H1 (cell line): ENCODE measurements at regions not wholly inside any gene's neighbourhood (a gene's known extent, or its start where the extent isn't known, plus 50 kb on each side); places are given as distances from the start of the nearest gene placed in this dataset.

ENCODE experiments used
- CTCF ChIA-PET: fragments of 300-600 bp; sonication (Branson Sonifier 250); formaldehyde crosslinking; loops from one replicate; lab custom pipeline; 2021; ENCODE audit not compliant: partially characterized antibody; lab: Charles Lee
- POLR2A ChIA-PET: fragments of 300-600 bp; sonication (Branson Sonifier 250); formaldehyde crosslinking; loops from one replicate; lab custom pipeline; 2021; ENCODE audit warnings: inconsistent platforms; ENCODE audit not compliant: partially characterized antibody; lab: Charles Lee
- DNase-seq, 2 experiments: peaks; one replicate each; pipeline versions ENCODE4 v3.0.0 to v3.0.0-alpha.2; 2010 to 2022; ENCODE audit warnings: low spot score in 2 of 2, low read depth in 1 of 2, mixed read lengths in 1 of 2
- FAIRE-seq: peaks from 2 replicates; lab custom pipeline; 2011; peaks lifted over from hg19 to GRCh38; lab: Jason Lieb, UNC
- H2AFZ ChIP-seq: 2 replicates; pipeline ENCODE4 v1.8.1; 2012; ENCODE audit warnings: low read length, inconsistent platforms
- H2AK5ac ChIP-seq: 2 replicates; pipeline ENCODE4 v1.6.1; 2013; ENCODE audit warnings: low read depth, low read length
- H2BK120ac ChIP-seq: replicated peaks from 2 replicates; pipeline ENCODE3; 2013; ENCODE audit warnings: low read depth, low read length, inconsistent platforms
- H2BK12ac ChIP-seq: 2 replicates; pipeline ENCODE4 v1.6.1; 2013; ENCODE audit warnings: low read depth, low read length
- H2BK15ac ChIP-seq: 2 replicates; pipeline ENCODE4 v1.6.1; 2013; ENCODE audit warnings: low read length
- H2BK20ac ChIP-seq: 2 replicates; pipeline ENCODE4 v1.6.1; 2013; ENCODE audit warnings: low read length
- H2BK5ac ChIP-seq: 2 replicates; pipeline ENCODE4 v1.6.1; 2013; ENCODE audit warnings: low read depth, low read length
- H3K14ac ChIP-seq: 2 replicates; pipeline ENCODE4 v1.6.1; 2013; ENCODE audit warnings: inconsistent platforms; ENCODE audit not compliant: insufficient read length
- H3K18ac ChIP-seq: 2 replicates; pipeline ENCODE4 v1.6.1; 2013; ENCODE audit warnings: low read length; ENCODE audit errors: extremely low read depth
- H3K23ac ChIP-seq: 2 replicates; pipeline ENCODE4 v1.6.1; 2013; ENCODE audit warnings: inconsistent platforms; ENCODE audit not compliant: insufficient read length
- H3K23me2 ChIP-seq: 2 replicates; pipeline ENCODE4 v1.6.1; 2013; ENCODE audit warnings: low read depth, low read length
- H3K27ac ChIP-seq: 2 replicates; pipeline ENCODE4 v1.6.1; 2011; ENCODE audit warnings: low read depth, low read length, inconsistent platforms
- H3K27me3 ChIP-seq, 4 experiments: replicated peaks in 1 of 4; 1 replicate in 1 of 4; 2 replicates in 3 of 4; pipeline versions ENCODE4 v1.6.1 to v1.8.1; 2011 to 2013; ENCODE audit warnings: low read length in 3 of 4, mild to moderate bottlenecking in 3 of 4, inconsistent platforms in 2 of 4, mixed read lengths in 2 of 4, moderate library complexity in 1 of 4; ENCODE audit not compliant: control insufficient read depth in 3 of 4, insufficient read depth in 3 of 4; ENCODE audit errors: extremely low read depth in 1 of 4
- H3K36me3 ChIP-seq, 4 experiments: 2 replicates each; pipeline versions ENCODE4 v1.6.1 to v1.8.1; 2011 to 2013; ENCODE audit warnings: mild to moderate bottlenecking in 4 of 4, low read length in 3 of 4, moderate library complexity in 2 of 4, control low read depth in 1 of 4, inconsistent platforms in 1 of 4; ENCODE audit not compliant: insufficient read depth in 4 of 4, control insufficient read depth in 2 of 4
- H3K4ac ChIP-seq: replicated peaks from 2 replicates; pipeline ENCODE3; 2013; ENCODE audit warnings: low read length, low read depth, mixed read lengths, inconsistent platforms; ENCODE audit not compliant: insufficient read length
- H3K4me1 ChIP-seq, 4 experiments: replicated peaks in 1 of 4; 1 replicate in 1 of 4; 2 replicates in 3 of 4; pipeline versions ENCODE4 v1.6.1 to v1.8.1; 2011 to 2013; ENCODE audit warnings: low read length in 3 of 4, inconsistent platforms in 2 of 4, mixed read lengths in 1 of 4; ENCODE audit not compliant: insufficient read depth in 4 of 4, control insufficient read depth in 3 of 4
- H3K4me2 ChIP-seq, 2 experiments: 2 replicates each; pipeline versions ENCODE4 v1.6.1 to v1.8.1; 2011 to 2013; ENCODE audit warnings: low read depth in 2 of 2, low read length in 2 of 2, control low read depth in 1 of 2, inconsistent platforms in 1 of 2, mild to moderate bottlenecking in 1 of 2; ENCODE audit not compliant: insufficient read depth in 1 of 2
- H3K4me3 ChIP-seq, 4 experiments: fragments of 200-600, 300-600 bp in 1 of 4; sonication (generic), shearing (Covaris generic), sonication (Bioruptor Twin) in 1 of 4; 2 replicates each; pipeline versions ENCODE4 v1.5.1 to v1.8.1; 2011 to 2016; ENCODE audit warnings: low read length in 4 of 4, low read depth in 3 of 4, control low read depth in 2 of 4, inconsistent platforms in 2 of 4, mild to moderate bottlenecking in 2 of 4, mixed read lengths in 1 of 4, moderate library complexity in 1 of 4; ENCODE audit not compliant: insufficient read depth in 2 of 4; ENCODE audit errors: extremely low read depth in 1 of 4
- H3K56ac ChIP-seq: replicated peaks from 2 replicates; pipeline ENCODE3; 2013; ENCODE audit warnings: low read depth, mild to moderate bottlenecking, mixed read lengths, low read length, inconsistent platforms; ENCODE audit not compliant: insufficient read length
- H3K79me1 ChIP-seq: 2 replicates; pipeline ENCODE4 v1.6.1; 2013; ENCODE audit warnings: low read depth, low read length, control low read depth
- H3K79me2 ChIP-seq, 2 experiments: 2 replicates each; pipeline versions ENCODE4 v1.6.1 to v1.8.1; 2012 to 2013; ENCODE audit warnings: low read length in 2 of 2, mild to moderate bottlenecking in 2 of 2, inconsistent platforms in 1 of 2; ENCODE audit not compliant: insufficient read depth in 2 of 2, control insufficient read depth in 1 of 2
- H3K9ac ChIP-seq, 4 experiments: replicated peaks in 1 of 4; 1 replicate in 1 of 4; 2 replicates in 3 of 4; pipeline versions ENCODE4 v1.6.1 to v1.8.1; 2011 to 2013; ENCODE audit warnings: low read depth in 3 of 4, low read length in 3 of 4, control low read depth in 2 of 4, mild to moderate bottlenecking in 2 of 4, moderate library complexity in 2 of 4, inconsistent platforms in 1 of 4; ENCODE audit errors: extremely low read depth in 1 of 4
- H3K9me3 ChIP-seq, 2 experiments: 2 replicates each; pipeline versions ENCODE4 v1.6.1 to v1.8.1; 2012 to 2013; ENCODE audit warnings: mild to moderate bottlenecking in 2 of 2, moderate library complexity in 2 of 2, control low read depth in 1 of 2, inconsistent platforms in 1 of 2, low read depth in 1 of 2, low read length in 1 of 2, mixed read lengths in 1 of 2; ENCODE audit not compliant: insufficient read depth in 2 of 2
- H4K20me1 ChIP-seq, 2 experiments: replicated peaks in 1 of 2; 2 replicates each; pipeline versions ENCODE3 to v1.8.1; 2011 to 2013; ENCODE audit warnings: inconsistent platforms in 2 of 2, low read length in 2 of 2, mild to moderate bottlenecking in 1 of 2; ENCODE audit not compliant: insufficient read depth in 2 of 2, control insufficient read depth in 1 of 2
- H4K5ac ChIP-seq: 2 replicates; pipeline ENCODE4 v1.6.1; 2013; ENCODE audit warnings: low read length, low read depth, mixed read lengths, inconsistent platforms; ENCODE audit not compliant: insufficient read length
- H4K8ac ChIP-seq: 2 replicates; pipeline ENCODE4 v1.8.0; 2013; ENCODE audit warnings: mild to moderate bottlenecking, moderate library complexity, low read length, inconsistent platforms; ENCODE audit not compliant: insufficient read depth; ENCODE audit errors: extremely low read depth
- H4K91ac ChIP-seq: replicated peaks from 2 replicates; pipeline ENCODE3; 2013; ENCODE audit warnings: low read length, mixed read lengths, inconsistent platforms; ENCODE audit not compliant: insufficient read length
- SAP30 ChIP-seq: fragments of 300-600 bp; sonication (generic); IDR thresholded peaks from 2 replicates; pipeline ENCODE4 v1.7.1; 2012; ENCODE audit warnings: low read length, moderate library complexity, mild to moderate bottlenecking, inconsistent platforms; ENCODE audit not compliant: insufficient read depth, insufficient replicate concordance
- WGBS, 2 experiments: shearing (Covaris generic) in 1 of 2; methylation state at CpG; one replicate each; pipeline versions ENCODE4 v1.1.6 to v1.1.7; 2013 to 2015; ENCODE audit warnings: low lambda C conversion rate in 2 of 2, mixed read lengths in 2 of 2, inconsistent platforms in 1 of 2, low coverage in 1 of 2, missing lambda C conversion rate in 1 of 2; ENCODE audit not compliant: insufficient replicate concordance in 2 of 2, insufficient coverage in 1 of 2, insufficient read length in 1 of 2; ENCODE audit errors: extremely low coverage in 1 of 2, missing lambda C conversion rate in 1 of 2; 5-methylcytosine and 5-hydroxymethylcytosine counted together

GRCh38 chr6:121760191-121760590 is 324.7 kb downstream of the GJA1 start:
- ChIA-PET CTCF (interaction anchor here (1.3 kb wide), 1 partner anchor 91 kb away, joined by 3 read pairs; no protein-coding TSS in a partner anchor), POLR2A (no interaction called here)
- H3K4me1 ChIP-seq, result no peaks in the 10 kb centered on the region
- no peak overlapping the region for H2BK5ac ChIP-seq
- no peaks in the 10 kb centered on the region for H3K36me3 ChIP-seq
- no peaks in the 10 kb centered on the region for H3K23me2 ChIP-seq
- H3K4me3 ChIP-seq, result no peak overlapping the region
- TF ChIP-seq SAP30, result no peak
- H4K5ac ChIP-seq, result no peak overlapping the region
- H3K79me2 ChIP-seq, result no peaks in the 10 kb centered on the region
- no peak overlapping the region for H3K4me2 ChIP-seq
- H3K4ac ChIP-seq, result no peak overlapping the region
- H2BK15ac ChIP-seq, result no peak overlapping the region
- H3K27ac ChIP-seq, result no peak overlapping the region
- no peaks in the 10 kb centered on the region for H4K20me1 ChIP-seq
- WGBS, 2 experiments, result 76% methylated on average over 11 of the region's 11 CpGs; no CpG with 5 or more reads in 1 of the 2 experiments
- H3K9ac ChIP-seq, result no peak overlapping the region
- no peak overlapping the region for H3K14ac ChIP-seq
- no peak overlapping the region for H3K23ac ChIP-seq
- H3K56ac ChIP-seq, result no peak overlapping the region
- H2AK5ac ChIP-seq, result no peak overlapping the region
- no peak for DNase-seq
- H3K79me1 ChIP-seq, result no peaks in the 10 kb centered on the region
- H4K8ac ChIP-seq, result no peak overlapping the region; the same call in 1 of the 2 replicates
- no peak overlapping the region for H2BK20ac ChIP-seq
- H2BK120ac ChIP-seq, result no peak overlapping the region
- H2AFZ ChIP-seq, result peak overlapping the region; percentile 86; the same call in 1 of the 2 replicates
- no peak overlapping the region for H4K91ac ChIP-seq
- no peak overlapping the region for H3K18ac ChIP-seq
- no peak overlapping the region; the same call in 1 of the 2 replicates for H2BK12ac ChIP-seq
- H3K27me3 ChIP-seq, result no peaks in the 10 kb centered on the region
- FAIRE-seq, result no peak
- H3K9me3 ChIP-seq, result no peaks in the 10 kb centered on the region
